Activated T-cell treated with anti-CD3 and anti-CD28 coated beads, Interleukin-2, amount 50 U/mL, for 48 hours (primary cell): ENCODE measurements at regions not wholly inside any gene's neighbourhood (a gene's known extent, or its start where the extent isn't known, plus 50 kb on each side); places are given as distances from the start of the nearest gene placed in this dataset.

Experiments
- DNase-seq, 2 experiments: peaks; one replicate each; pipeline ENCODE4 v3.0.0-alpha.2; 2020

GRCh38 chr1:219304227-219305226 is 130.8 kb downstream of the LYPLAL1 start:
- no peak for DNase-seq

- DNase-seq: no peak
Measured at GRCh38 chr1:219302697-219303096, 129.0 kb downstream of the LYPLAL1 start.

- DNase-seq: no peak
Measured at GRCh38 chr1:219299420-219299819, 125.7 kb downstream of the LYPLAL1 start.

GRCh38 chr1:219298571-219299148 is 125.0 kb downstream of the LYPLAL1 start:
- DNase-seq: no peak

GRCh38 chr1:219296430-219297355 is 123.0 kb downstream of the LYPLAL1 start:
- DNase-seq: no peak

- DNase-seq: no peak
Measured at GRCh38 chr1:219294251-219294650, 120.6 kb downstream of the LYPLAL1 start.

GRCh38 chr1:219293410-219293809 is 119.7 kb downstream of the LYPLAL1 start:
- no peak for DNase-seq

GRCh38 chr1:219292999-219293398 is 119.3 kb downstream of the LYPLAL1 start:
- no peak for DNase-seq

GRCh38 chr1:219292341-219292740 is 118.7 kb downstream of the LYPLAL1 start:
- no peak for DNase-seq

GRCh38 chr1:219289171-219289570 is 115.5 kb downstream of the LYPLAL1 start:
- DNase-seq: no peak

GRCh38 chr1:219283541-219283940 is 109.9 kb downstream of the LYPLAL1 start:
- DNase-seq: no peak

- no peak for DNase-seq
Measured at GRCh38 chr1:219281831-219282230, 108.2 kb downstream of the LYPLAL1 start.

- no peak for DNase-seq
Measured at GRCh38 chr1:219279017-219279770, 105.5 kb downstream of the LYPLAL1 start.

- DNase-seq: no peak
Measured at GRCh38 chr1:219278288-219278687, 104.6 kb downstream of the LYPLAL1 start.

- DNase-seq: no peak
Measured at GRCh38 chr1:219277304-219278105, 103.8 kb downstream of the LYPLAL1 start.

- no peak for DNase-seq
Measured at GRCh38 chr1:219276049-219276738, 102.5 kb downstream of the LYPLAL1 start.

- no peak for DNase-seq
Measured at GRCh38 chr1:219273088-219273686, 99.5 kb downstream of the LYPLAL1 start.

GRCh38 chr1:219271818-219272535 is 98.3 kb downstream of the LYPLAL1 start:
- no peak for DNase-seq

GRCh38 chr1:219269171-219269570 is 95.5 kb downstream of the LYPLAL1 start:
- DNase-seq: no peak

GRCh38 chr1:219266524-219266923 is 92.8 kb downstream of the LYPLAL1 start:
- no peak for DNase-seq
